HCT116 (cell line): ENCODE measurements at regions not wholly inside any gene's neighbourhood (a gene's known extent, or its start where the extent isn't known, plus 50 kb on each side); places are given as distances from the start of the nearest gene placed in this dataset.

Experiments
- ATAC-seq: fragments of 200-7000 bp; cut with Tn5 transposase; 2 replicates; pipeline ENCODE4 v1.9.1; 2020; ENCODE audit warnings: mild to moderate bottlenecking, moderate library complexity
- BruUV-seq: library from RNA; stranded (reverse); fragments of 400-500 nt; replicated peaks from 2 replicates; lab custom pipeline; 2021; lab: Mats Ljungman, UMichigan
- CTCF ChIA-PET: fragments of 300-600 bp; sonication (Branson Sonifier 250); formaldehyde crosslinking; loops from one replicate; lab custom pipeline; 2021; ENCODE audit warnings: antibody characterized with exemption; lab: Charles Lee
- POLR2A ChIA-PET: fragments of 300-600, 350-600 bp; sonication (Branson Sonifier 250); formaldehyde crosslinking; loops from one replicate; lab custom pipeline; 2021; ENCODE audit warnings: antibody characterized with exemption; lab: Charles Lee
- RAD21 ChIA-PET, 2 experiments: fragments of 300-600 bp; sonication (Branson Sonifier 250); formaldehyde crosslinking; loops; one replicate each; lab custom pipeline; 2023; ENCODE audit warnings: low total read pairs in 2 of 2; ENCODE audit not compliant: uncharacterized antibody in 2 of 2, unreplicated experiment in 2 of 2, low non-redundant PET in 1 of 2; lab: Charles Lee
- DNase-seq: peaks from one replicate; pipeline ENCODE4 v3.0.0-alpha.2; 2010; ENCODE audit warnings: low read depth, low spot score
- H2AFZ ChIP-seq: fragments of 200-600 bp; shearing (Covaris generic), sonication (generic); 2 replicates; pipeline ENCODE4 v1.6.1; 2017; ENCODE audit warnings: low read depth, mixed run types, mixed read lengths, antibody characterized with exemption, low read length; ENCODE audit not compliant: poor library complexity, severe bottlenecking
- H3K27ac ChIP-seq: 2 replicates; pipeline ENCODE4 v1.5.1; 2012; ENCODE audit warnings: low read depth, low read length
- H3K27me3 ChIP-seq: fragments of 200-600 bp; sonication (generic); 2 replicates; pipeline ENCODE4 v1.6.1; 2016; ENCODE audit warnings: mixed run types, low read length, mixed read lengths; ENCODE audit not compliant: insufficient read depth
- H3K36me3 ChIP-seq, 2 experiments: fragments of 200-500 bp in 1 of 2; fragments of 200-600 bp in 1 of 2; sonication (Bioruptor generic) in 1 of 2; sonication (generic) in 1 of 2; 2 replicates each; pipeline versions ENCODE4 v1.5.1 to v1.6.1; 2014 to 2016; ENCODE audit warnings: low read length in 2 of 2, inconsistent platforms in 1 of 2, mixed read lengths in 1 of 2, mixed run types in 1 of 2; ENCODE audit not compliant: insufficient read depth in 2 of 2, control insufficient read depth in 1 of 2
- H3K4me1 ChIP-seq, 2 experiments: fragments of 200-600 bp in 1 of 2; sonication (generic) in 1 of 2; 2 replicates each; pipeline versions ENCODE4 v1.5.1 to v1.6.1; 2012 to 2017; ENCODE audit warnings: low read length in 2 of 2, inconsistent platforms in 1 of 2, mild to moderate bottlenecking in 1 of 2, mixed read lengths in 1 of 2, mixed run types in 1 of 2, moderate library complexity in 1 of 2; ENCODE audit not compliant: insufficient read depth in 2 of 2, control insufficient read depth in 1 of 2
- H3K4me2 ChIP-seq: fragments of 200-600 bp; sonication (generic); 2 replicates; pipeline ENCODE4 v1.6.1; 2017; ENCODE audit warnings: mixed run types, low read length, mixed read lengths
- H3K4me3 ChIP-seq, 2 experiments: fragments of 200-600 bp in 1 of 2; sonication (generic) in 1 of 2; replicated peaks in 1 of 2; 2 replicates each; pipeline ENCODE4 v1.5.1; 2011 to 2016; ENCODE audit warnings: low read length in 2 of 2, control low read depth in 1 of 2, low read depth in 1 of 2, mild to moderate bottlenecking in 1 of 2, mixed read lengths in 1 of 2, mixed run types in 1 of 2
- H3K79me2 ChIP-seq: fragments of 200-600 bp; sonication (generic); 2 replicates; pipeline ENCODE4 v1.6.1; 2017; ENCODE audit warnings: mild to moderate bottlenecking, mixed run types, low read length, moderate library complexity, mixed read lengths; ENCODE audit not compliant: insufficient read depth
- H3K9ac ChIP-seq: fragments of 200-600 bp; sonication (generic); 2 replicates; pipeline ENCODE4 v1.6.1; 2016; ENCODE audit warnings: low read length, mixed read lengths
- H3K9me2 ChIP-seq: fragments of 200-600 bp; sonication (generic), shearing (Covaris generic); 2 replicates; pipeline ENCODE4 v1.6.1; 2017; ENCODE audit warnings: mixed run types, mild to moderate bottlenecking, moderate library complexity; ENCODE audit not compliant: insufficient read depth
- H3K9me3 ChIP-seq, 2 experiments: fragments of 200-500 bp in 1 of 2; fragments of 200-600 bp in 1 of 2; sonication (Bioruptor generic) in 1 of 2; sonication (generic) in 1 of 2; 2 replicates each; pipeline ENCODE4 v1.6.1; 2014 to 2017; ENCODE audit warnings: low read length in 2 of 2, mixed read lengths in 2 of 2, inconsistent platforms in 1 of 2, low read depth in 1 of 2, mild to moderate bottlenecking in 1 of 2, mixed run types in 1 of 2, moderate library complexity in 1 of 2; ENCODE audit not compliant: control insufficient read depth in 1 of 2, insufficient read depth in 1 of 2
- H4K20me1 ChIP-seq: fragments of 200-600 bp; sonication (generic), shearing (Covaris generic); 2 replicates; pipeline ENCODE4 v1.6.1; 2017; ENCODE audit warnings: mixed run types, mild to moderate bottlenecking, moderate library complexity; ENCODE audit not compliant: insufficient read depth
- CEBPB ChIP-seq: IDR thresholded peaks from 2 replicates; pipeline ENCODE4 v1.6.1; 2012; ENCODE audit warnings: low read depth
- EGR1 ChIP-seq: IDR thresholded peaks from 2 replicates; pipeline ENCODE4 v1.6.1; 2012; ENCODE audit warnings: low read depth
- EZH2phosphoT487 ChIP-seq: fragments of 200-600 bp; IDR thresholded peaks from 2 replicates; pipeline ENCODE4 v1.6.1; 2018; ENCODE audit warnings: antibody characterized with exemption, borderline replicate concordance
- FOSL1 ChIP-seq: IDR thresholded peaks from 2 replicates; pipeline ENCODE4 v1.6.1; 2012; ENCODE audit warnings: low read depth
- JUND ChIP-seq: IDR thresholded peaks from 2 replicates; pipeline ENCODE4 v1.6.1; 2012
- POLR2A ChIP-seq: IDR thresholded peaks from 2 replicates; pipeline ENCODE4 v1.7.0; 2011; ENCODE audit warnings: borderline replicate concordance; ENCODE audit not compliant: insufficient read depth, insufficient read length; ENCODE audit errors: extremely low read depth
- POLR2AphosphoS5 ChIP-seq: IDR thresholded peaks from 2 replicates; pipeline ENCODE4 v1.6.1; 2011; ENCODE audit warnings: mild to moderate bottlenecking, low read depth, low read length, moderate library complexity
- RAD21 ChIP-seq: IDR thresholded peaks from 2 replicates; pipeline ENCODE4 v1.6.1; 2012; ENCODE audit warnings: low read depth, mild to moderate bottlenecking
- SP1 ChIP-seq: IDR thresholded peaks from 2 replicates; pipeline ENCODE4 v1.6.1; 2012; ENCODE audit warnings: low read depth
- SRF ChIP-seq: IDR thresholded peaks from 2 replicates; pipeline ENCODE4 v1.6.1; 2012; ENCODE audit warnings: low read depth
- YY1 ChIP-seq: IDR thresholded peaks from 2 replicates; pipeline ENCODE4 v1.6.1; 2011; ENCODE audit warnings: low read length, low read depth, moderate library complexity, mild to moderate bottlenecking; ENCODE audit not compliant: insufficient replicate concordance; ENCODE audit errors: extremely low read depth
- ZNF274 ChIP-seq: fragments of 200-500 bp; sonication (Bioruptor generic); IDR thresholded peaks from 2 replicates; pipeline ENCODE4 v1.6.1; 2014; ENCODE audit warnings: mild to moderate bottlenecking, low read depth, low read length, inconsistent platforms
- intact Hi-C: fragments of 100-400 bp; cut with micrococcal nuclease; formaldehyde crosslinking; loops from 2 replicates; pipeline ENCODE4 v1.10.0; 2022
- TF ChIP-seq, protein P1 (sequence below): IDR thresholded peaks from 2 replicates; pipeline ENCODE4 v1.6.1; 2012; ENCODE audit warnings: low read depth
- TF ChIP-seq, protein P2 (sequence below): IDR thresholded peaks from 2 replicates; pipeline ENCODE4 v1.6.1; 2011; ENCODE audit warnings: mild to moderate bottlenecking, low read length, moderate library complexity; ENCODE audit not compliant: insufficient replicate concordance; ENCODE audit errors: extremely low read depth
- TF ChIP-seq, protein P3 (sequence below), 3 experiments: fragments of 200-600 bp in 1 of 3; sonication (generic) in 1 of 3; IDR thresholded peaks in 2 of 3; conservative IDR thresholded peaks in 1 of 3; 2 replicates each; pipeline ENCODE4 v1.5.1; 2012 to 2017; ENCODE audit warnings: low read depth in 2 of 3, low read length in 2 of 3, antibody characterized with exemption in 1 of 3, borderline replicate concordance in 1 of 3, control low read depth in 1 of 3, mild to moderate bottlenecking in 1 of 3, mixed read lengths in 1 of 3, mixed run types in 1 of 3, moderate library complexity in 1 of 3; ENCODE audit not compliant: insufficient read depth in 1 of 3
- TF ChIP-seq, protein P4 (sequence below): IDR thresholded peaks from 2 replicates; pipeline ENCODE4 v1.6.1; 2012

DNA sequence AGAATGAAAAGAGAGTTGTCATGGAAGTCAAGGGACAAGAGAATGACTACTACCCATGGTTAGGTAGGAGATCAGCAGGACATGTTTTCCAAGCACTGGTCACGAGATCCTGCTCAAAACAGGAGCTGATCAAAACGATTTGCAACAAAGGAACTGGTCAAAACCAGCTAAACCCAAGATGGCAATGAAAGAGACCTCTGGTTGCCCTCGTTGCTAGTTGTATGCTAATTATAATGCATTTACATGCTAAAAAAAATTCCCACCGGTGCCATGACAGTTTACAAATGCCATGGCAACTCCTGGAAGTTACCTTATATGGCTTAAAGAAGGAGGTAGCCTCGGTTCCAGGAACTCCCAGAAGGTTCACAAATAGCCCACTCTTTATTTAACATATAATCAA lies 95.0 kb upstream of the OTX2 start (continued):
- TF ChIP-seq, protein P1, sequence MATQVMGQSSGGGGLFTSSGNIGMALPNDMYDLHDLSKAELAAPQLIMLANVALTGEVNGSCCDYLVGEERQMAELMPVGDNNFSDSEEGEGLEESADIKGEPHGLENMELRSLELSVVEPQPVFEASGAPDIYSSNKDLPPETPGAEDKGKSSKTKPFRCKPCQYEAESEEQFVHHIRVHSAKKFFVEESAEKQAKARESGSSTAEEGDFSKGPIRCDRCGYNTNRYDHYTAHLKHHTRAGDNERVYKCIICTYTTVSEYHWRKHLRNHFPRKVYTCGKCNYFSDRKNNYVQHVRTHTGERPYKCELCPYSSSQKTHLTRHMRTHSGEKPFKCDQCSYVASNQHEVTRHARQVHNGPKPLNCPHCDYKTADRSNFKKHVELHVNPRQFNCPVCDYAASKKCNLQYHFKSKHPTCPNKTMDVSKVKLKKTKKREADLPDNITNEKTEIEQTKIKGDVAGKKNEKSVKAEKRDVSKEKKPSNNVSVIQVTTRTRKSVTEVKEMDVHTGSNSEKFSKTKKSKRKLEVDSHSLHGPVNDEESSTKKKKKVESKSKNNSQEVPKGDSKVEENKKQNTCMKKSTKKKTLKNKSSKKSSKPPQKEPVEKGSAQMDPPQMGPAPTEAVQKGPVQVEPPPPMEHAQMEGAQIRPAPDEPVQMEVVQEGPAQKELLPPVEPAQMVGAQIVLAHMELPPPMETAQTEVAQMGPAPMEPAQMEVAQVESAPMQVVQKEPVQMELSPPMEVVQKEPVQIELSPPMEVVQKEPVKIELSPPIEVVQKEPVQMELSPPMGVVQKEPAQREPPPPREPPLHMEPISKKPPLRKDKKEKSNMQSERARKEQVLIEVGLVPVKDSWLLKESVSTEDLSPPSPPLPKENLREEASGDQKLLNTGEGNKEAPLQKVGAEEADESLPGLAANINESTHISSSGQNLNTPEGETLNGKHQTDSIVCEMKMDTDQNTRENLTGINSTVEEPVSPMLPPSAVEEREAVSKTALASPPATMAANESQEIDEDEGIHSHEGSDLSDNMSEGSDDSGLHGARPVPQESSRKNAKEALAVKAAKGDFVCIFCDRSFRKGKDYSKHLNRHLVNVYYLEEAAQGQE: no peak
- TF ChIP-seq YY1: no peak

DNA sequence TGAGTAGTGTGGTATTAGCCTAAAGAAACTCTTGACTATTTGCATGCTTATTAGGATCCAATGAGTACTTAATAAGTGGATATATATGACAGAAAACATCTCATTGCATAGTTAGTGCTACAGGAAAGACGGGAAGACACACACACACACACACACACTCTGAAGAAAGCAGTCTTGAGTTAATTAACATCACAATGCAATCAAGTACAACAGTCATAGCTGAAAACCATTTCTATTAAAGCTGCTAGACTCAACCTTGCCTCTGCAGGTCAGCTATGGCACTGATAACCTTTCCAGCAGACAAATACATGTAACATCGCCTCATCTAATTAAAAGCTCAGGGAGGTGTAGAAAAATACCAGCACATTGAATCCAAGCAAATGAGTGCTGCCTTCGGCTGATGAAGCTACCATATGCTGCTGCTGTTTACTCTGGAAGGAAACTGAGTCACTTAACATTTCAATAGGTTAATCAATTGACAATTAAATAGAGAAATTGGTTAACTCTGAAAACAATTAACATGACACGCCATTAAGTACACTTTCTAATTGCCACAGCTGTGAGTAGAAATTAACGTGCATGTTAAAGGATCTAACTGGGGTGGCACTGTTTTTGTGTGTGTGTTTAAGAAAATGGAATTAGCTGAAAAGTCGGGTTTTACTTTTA lies 93.2 kb upstream of the OTX2 start:
- H3K4me2 ChIP-seq: no peak overlapping the region
- POLR2A ChIA-PET: no interaction called here
- TF ChIP-seq, protein P2, sequence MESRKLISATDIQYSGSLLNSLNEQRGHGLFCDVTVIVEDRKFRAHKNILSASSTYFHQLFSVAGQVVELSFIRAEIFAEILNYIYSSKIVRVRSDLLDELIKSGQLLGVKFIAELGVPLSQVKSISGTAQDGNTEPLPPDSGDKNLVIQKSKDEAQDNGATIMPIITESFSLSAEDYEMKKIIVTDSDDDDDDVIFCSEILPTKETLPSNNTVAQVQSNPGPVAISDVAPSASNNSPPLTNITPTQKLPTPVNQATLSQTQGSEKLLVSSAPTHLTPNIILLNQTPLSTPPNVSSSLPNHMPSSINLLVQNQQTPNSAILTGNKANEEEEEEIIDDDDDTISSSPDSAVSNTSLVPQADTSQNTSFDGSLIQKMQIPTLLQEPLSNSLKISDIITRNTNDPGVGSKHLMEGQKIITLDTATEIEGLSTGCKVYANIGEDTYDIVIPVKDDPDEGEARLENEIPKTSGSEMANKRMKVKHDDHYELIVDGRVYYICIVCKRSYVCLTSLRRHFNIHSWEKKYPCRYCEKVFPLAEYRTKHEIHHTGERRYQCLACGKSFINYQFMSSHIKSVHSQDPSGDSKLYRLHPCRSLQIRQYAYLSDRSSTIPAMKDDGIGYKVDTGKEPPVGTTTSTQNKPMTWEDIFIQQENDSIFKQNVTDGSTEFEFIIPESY: no peak
- TF ChIP-seq EZH2phosphoT487: no peak
- TF ChIP-seq CEBPB: no peak
- TF ChIP-seq, protein P3, sequence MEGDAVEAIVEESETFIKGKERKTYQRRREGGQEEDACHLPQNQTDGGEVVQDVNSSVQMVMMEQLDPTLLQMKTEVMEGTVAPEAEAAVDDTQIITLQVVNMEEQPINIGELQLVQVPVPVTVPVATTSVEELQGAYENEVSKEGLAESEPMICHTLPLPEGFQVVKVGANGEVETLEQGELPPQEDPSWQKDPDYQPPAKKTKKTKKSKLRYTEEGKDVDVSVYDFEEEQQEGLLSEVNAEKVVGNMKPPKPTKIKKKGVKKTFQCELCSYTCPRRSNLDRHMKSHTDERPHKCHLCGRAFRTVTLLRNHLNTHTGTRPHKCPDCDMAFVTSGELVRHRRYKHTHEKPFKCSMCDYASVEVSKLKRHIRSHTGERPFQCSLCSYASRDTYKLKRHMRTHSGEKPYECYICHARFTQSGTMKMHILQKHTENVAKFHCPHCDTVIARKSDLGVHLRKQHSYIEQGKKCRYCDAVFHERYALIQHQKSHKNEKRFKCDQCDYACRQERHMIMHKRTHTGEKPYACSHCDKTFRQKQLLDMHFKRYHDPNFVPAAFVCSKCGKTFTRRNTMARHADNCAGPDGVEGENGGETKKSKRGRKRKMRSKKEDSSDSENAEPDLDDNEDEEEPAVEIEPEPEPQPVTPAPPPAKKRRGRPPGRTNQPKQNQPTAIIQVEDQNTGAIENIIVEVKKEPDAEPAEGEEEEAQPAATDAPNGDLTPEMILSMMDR (IDR thresholded peaks at IDR 0.05 in 2 of 3, conservative IDR thresholded peaks at IDR 0.05 in 1 of 3; ENCODE audit: borderline replicate concordance in 1 of 3, insufficient read depth in 1 of 3, low read depth in 2 of 3, low read length in 2 of 3): no peak
- no peak for TF ChIP-seq POLR2AphosphoS5
- no peak for TF ChIP-seq FOSL1
- no peak for TF ChIP-seq EGR1
- no peak for TF ChIP-seq JUND
- no peak for TF ChIP-seq SRF
- no peak for TF ChIP-seq RAD21
- TF ChIP-seq POLR2A: no peak
- TF ChIP-seq, protein P4, sequence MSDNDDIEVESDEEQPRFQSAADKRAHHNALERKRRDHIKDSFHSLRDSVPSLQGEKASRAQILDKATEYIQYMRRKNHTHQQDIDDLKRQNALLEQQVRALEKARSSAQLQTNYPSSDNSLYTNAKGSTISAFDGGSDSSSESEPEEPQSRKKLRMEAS: no peak
- no peak for TF ChIP-seq ZNF274
- no peak for TF ChIP-seq SP1
- TF ChIP-seq YY1: no peak

More for the DNA sequence above, 93.2 kb upstream of the OTX2 start:
- Histone ChIP-seq H3K79me2 (no peaks in the 10 kb centered on the region), H4K20me1 (no peaks in the 10 kb centered on the region), H3K27ac (no peak overlapping the region), H3K27me3 (peaks cover 36% of the 10 kb centered on the region), H3K36me3 (no peaks in the 10 kb centered on the region), H3K9ac (no peak overlapping the region), H2AFZ (no peak overlapping the region), H3K4me3 (no peak overlapping the region), H3K4me1 (no peaks in the 10 kb centered on the region), H3K9me2 (no peaks in the 10 kb centered on the region), H3K9me3 (no peaks in the 10 kb centered on the region)
- no TSS peak for BruUV-seq
- ChIA-PET RAD21 (no interaction called here), CTCF (interaction anchor here (0.7 to 1.1 kb wide), 2 partner anchors 12 to 13 kb away, joined by 3 read pairs; no protein-coding TSS in a partner anchor)
- no peak for DNase-seq
- ATAC-seq: no peak
- intact Hi-C loops: no loop called here
